Osteocyte (in vitro differentiated cells): ENCODE measurements at regions not wholly inside any gene's neighbourhood (a gene's known extent, or its start where the extent isn't known, plus 50 kb on each side); places are given as distances from the start of the nearest gene placed in this dataset.

Source experiments
- DNase-seq: peaks from one replicate; pipeline ENCODE4 v3.0.0; 2021; ENCODE audit warnings: mixed read lengths; ENCODE audit not compliant: unreplicated experiment; ENCODE audit errors: extremely low spot score
- H3K27ac Mint-ChIP-seq: one replicate; pipeline ENCODE4 v1.8.0; 2021; ENCODE audit warnings: mild to moderate bottlenecking, mixed read lengths; ENCODE audit not compliant: unreplicated experiment
- H3K27me3 Mint-ChIP-seq: one replicate; pipeline ENCODE4 v1.8.0; 2021; ENCODE audit warnings: mixed read lengths; ENCODE audit not compliant: unreplicated experiment
- H3K36me3 Mint-ChIP-seq: one replicate; pipeline ENCODE4 v1.8.0; 2021; ENCODE audit warnings: mixed read lengths; ENCODE audit not compliant: unreplicated experiment
- H3K4me1 Mint-ChIP-seq: one replicate; pipeline ENCODE4 v1.8.0; 2021; ENCODE audit warnings: mixed read lengths; ENCODE audit not compliant: unreplicated experiment
- H3K4me3 Mint-ChIP-seq: one replicate; pipeline ENCODE4 v1.8.0; 2021; ENCODE audit warnings: mild to moderate bottlenecking, moderate library complexity, mixed read lengths; ENCODE audit not compliant: unreplicated experiment
- H3K9me3 Mint-ChIP-seq: one replicate; pipeline ENCODE4 v1.8.0; 2021; ENCODE audit warnings: mixed read lengths; ENCODE audit not compliant: unreplicated experiment
- TF ChIP-seq, protein P1 (sequence below): fragments of 200-600 bp; sonication (generic); IDR thresholded peaks from 2 replicates; pipeline ENCODE4 v1.5.0; 2021; ENCODE audit warnings: antibody characterized with exemption, mild to moderate bottlenecking, moderate library complexity

DNA sequence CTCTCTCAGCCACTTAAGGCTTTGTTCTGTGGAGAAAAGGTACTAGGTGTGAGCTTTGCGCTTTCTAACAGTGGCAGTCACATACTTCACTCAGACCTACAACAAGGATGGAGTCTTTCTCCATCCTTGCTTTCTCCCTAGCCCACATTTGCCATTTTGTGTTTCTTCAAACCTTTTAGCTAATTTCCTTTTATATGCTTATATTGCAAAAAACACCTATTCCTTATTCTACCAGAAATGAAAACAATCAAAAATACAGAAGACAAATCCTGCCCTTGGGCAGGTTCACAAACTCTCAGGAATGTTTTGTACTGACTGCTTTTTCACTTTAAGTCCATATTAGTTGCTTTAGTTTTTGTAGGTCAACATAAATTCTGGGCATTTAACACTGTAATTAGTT, 914.2 kb downstream of the SQOR start:
- Mint-ChIP-seq H3K9me3 (peaks cover 30% of the 10 kb centered on the region), H3K27ac (no peak overlapping the region), H3K27me3 (no peaks in the 10 kb centered on the region), H3K4me1 (no peaks in the 10 kb centered on the region), H3K36me3 (no peaks in the 10 kb centered on the region), H3K4me3 (no peak overlapping the region)
- DNase-seq, result no peak
- TF ChIP-seq, protein P1, sequence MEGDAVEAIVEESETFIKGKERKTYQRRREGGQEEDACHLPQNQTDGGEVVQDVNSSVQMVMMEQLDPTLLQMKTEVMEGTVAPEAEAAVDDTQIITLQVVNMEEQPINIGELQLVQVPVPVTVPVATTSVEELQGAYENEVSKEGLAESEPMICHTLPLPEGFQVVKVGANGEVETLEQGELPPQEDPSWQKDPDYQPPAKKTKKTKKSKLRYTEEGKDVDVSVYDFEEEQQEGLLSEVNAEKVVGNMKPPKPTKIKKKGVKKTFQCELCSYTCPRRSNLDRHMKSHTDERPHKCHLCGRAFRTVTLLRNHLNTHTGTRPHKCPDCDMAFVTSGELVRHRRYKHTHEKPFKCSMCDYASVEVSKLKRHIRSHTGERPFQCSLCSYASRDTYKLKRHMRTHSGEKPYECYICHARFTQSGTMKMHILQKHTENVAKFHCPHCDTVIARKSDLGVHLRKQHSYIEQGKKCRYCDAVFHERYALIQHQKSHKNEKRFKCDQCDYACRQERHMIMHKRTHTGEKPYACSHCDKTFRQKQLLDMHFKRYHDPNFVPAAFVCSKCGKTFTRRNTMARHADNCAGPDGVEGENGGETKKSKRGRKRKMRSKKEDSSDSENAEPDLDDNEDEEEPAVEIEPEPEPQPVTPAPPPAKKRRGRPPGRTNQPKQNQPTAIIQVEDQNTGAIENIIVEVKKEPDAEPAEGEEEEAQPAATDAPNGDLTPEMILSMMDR, result no peak

DNA sequence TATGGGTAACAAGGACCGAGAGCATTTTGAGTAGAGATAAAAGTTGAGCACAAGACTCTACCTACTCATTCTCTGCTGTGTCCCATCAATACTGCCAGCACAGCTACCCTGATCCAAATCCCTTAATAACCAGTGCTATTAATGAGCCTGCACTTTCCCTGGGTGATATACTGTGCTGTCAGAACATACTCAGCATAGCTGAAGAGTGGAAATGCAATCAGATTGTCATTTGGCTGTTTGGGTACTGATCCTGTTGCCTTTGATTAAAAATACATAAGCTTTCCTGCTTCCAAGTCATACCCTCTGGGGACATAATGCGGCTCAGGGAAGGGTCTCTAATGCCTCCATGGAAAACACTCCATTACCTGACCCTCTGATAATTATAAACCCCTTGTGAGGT, 917.5 kb downstream of the SQOR start:
- Mint-ChIP-seq H3K4me3 (no peak overlapping the region), H3K4me1 (no peaks in the 10 kb centered on the region), H3K27me3 (no peaks in the 10 kb centered on the region), H3K9me3 (peaks cover 16% of the 10 kb centered on the region), H3K27ac (no peak overlapping the region), H3K36me3 (no peaks in the 10 kb centered on the region)
- no peak for DNase-seq
- TF ChIP-seq, protein P1, result no peak

DNA sequence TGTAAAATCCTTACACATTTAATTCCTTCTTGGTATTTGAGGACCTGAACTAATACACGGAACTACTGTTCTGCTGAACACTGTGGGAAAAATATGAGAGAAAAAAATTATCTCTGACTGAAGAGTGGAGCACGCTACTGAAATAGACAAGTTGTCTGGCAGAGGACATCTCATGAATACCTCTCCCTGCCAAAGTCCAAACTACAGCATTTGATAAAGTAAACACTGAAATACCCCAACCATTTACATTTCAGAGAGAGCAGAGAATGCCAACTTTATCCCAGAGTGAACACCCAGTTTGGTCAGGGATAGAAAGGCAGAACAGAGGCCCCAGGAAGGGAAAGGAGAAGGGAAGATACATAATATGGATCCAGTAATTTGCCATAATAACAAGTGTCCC, 920.7 kb downstream of the SQOR start:
- Mint-ChIP-seq H3K4me3 (no peak overlapping the region), H3K27ac (no peak overlapping the region), H3K9me3 (no peaks in the 10 kb centered on the region), H3K36me3 (no peaks in the 10 kb centered on the region), H3K4me1 (no peaks in the 10 kb centered on the region), H3K27me3 (no peaks in the 10 kb centered on the region)
- DNase-seq, result no peak
- TF ChIP-seq, protein P1, result no peak

DNA sequence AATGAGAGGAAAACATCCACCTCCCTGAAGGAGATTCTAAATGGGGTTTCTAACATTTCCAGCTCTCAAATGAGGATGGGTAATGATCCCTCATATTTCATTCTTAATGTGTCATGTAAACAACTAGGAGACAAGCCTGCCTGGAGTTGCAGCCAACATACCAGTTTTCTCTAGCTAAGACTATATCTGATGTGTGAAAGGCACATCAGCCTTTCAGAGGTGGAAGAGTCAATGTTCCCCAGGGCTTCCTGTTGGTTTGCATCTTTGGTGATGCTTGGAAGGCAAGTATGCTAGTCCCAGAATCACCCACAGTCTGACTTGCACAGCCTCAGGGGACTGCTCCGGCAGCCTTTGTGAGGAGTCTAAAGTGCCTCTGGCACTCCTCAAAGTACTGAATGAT, 921.2 kb downstream of the SQOR start:
- no peaks in the 10 kb centered on the region for H3K4me1 Mint-ChIP-seq
- H3K27me3 Mint-ChIP-seq, result no peaks in the 10 kb centered on the region
- DNase-seq, result no peak
- TF ChIP-seq, protein P1, result no peak
- H3K9me3 Mint-ChIP-seq, result no peaks in the 10 kb centered on the region
- H3K4me3 Mint-ChIP-seq, result no peak overlapping the region
- no peaks in the 10 kb centered on the region for H3K36me3 Mint-ChIP-seq
- H3K27ac Mint-ChIP-seq, result no peak overlapping the region

DNA sequence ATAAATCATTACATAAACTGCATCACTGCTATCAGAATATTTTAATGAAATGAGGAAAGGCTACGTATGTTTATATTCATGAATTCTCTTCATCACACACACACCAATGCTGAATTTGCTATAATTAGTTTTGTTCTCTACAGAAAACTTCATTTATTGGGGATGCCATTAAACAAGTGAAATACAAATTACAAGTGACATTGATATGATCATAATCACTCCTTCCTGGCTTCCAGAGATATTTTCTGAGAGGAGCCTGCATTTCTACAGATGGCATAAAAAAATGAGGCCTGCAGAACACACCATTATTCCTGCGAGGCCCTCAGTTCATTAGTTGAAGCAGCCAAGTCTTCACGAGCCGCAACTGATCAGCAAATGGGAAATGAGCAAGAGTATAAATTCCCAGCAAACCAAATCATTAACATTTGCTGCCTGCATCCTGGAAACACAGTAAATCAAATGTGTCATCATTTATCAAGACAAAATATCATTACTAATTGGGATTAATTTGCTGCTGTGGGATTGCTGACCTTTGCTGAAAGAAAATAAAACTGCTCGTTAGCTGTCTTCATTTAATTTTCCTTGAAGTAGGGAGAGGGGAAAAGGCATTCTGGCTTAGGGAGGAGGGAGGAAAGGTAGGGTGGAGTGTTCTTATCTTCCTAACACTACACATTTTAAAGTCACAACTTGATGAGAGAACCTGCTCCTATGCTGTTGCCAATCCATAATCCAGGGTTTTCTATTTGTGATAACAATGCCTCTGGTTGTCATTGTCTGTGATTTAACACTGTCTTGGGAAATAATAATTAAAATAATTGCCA, 921.9 kb downstream of the SQOR start:
- H3K4me3 Mint-ChIP-seq, result no peak overlapping the region
- H3K4me1 Mint-ChIP-seq, result no peaks in the 10 kb centered on the region
- H3K36me3 Mint-ChIP-seq, result no peaks in the 10 kb centered on the region

More for the DNA sequence above, 921.9 kb downstream of the SQOR start:
- no peaks in the 10 kb centered on the region for H3K27me3 Mint-ChIP-seq
- DNase-seq, result no peak
- no peaks in the 10 kb centered on the region for H3K9me3 Mint-ChIP-seq
- no peak overlapping the region for H3K27ac Mint-ChIP-seq
- TF ChIP-seq, protein P1, result no peak
